HEK293T (cell line): ENCODE measurements at regions not wholly inside any gene's neighbourhood (a gene's known extent, or its start where the extent isn't known, plus 50 kb on each side); places are given as distances from the start of the nearest gene placed in this dataset.

Source experiments
- BHLHE40 ChIP-seq: fragments of 450-650 bp; IDR thresholded peaks from 2 replicates; pipeline ENCODE4 v1.6.1; 2016; ENCODE audit warnings: mild to moderate bottlenecking, moderate library complexity, borderline replicate concordance
- CTBP1 ChIP-seq: fragments of 450-650 bp; IDR thresholded peaks from 2 replicates; pipeline ENCODE4 v1.6.1; 2016; ENCODE audit warnings: borderline replicate concordance
- FOXK2 ChIP-seq: fragments of 450-650 bp; IDR thresholded peaks from 2 replicates; pipeline ENCODE4 v1.6.1; 2016; ENCODE audit warnings: mild to moderate bottlenecking
- NFRKB ChIP-seq: fragments of 450-650 bp; IDR thresholded peaks from 2 replicates; pipeline ENCODE4 v1.6.1; 2016; ENCODE audit warnings: mild to moderate bottlenecking, moderate library complexity
- ZNF384 ChIP-seq: fragments of 450-650 bp; IDR thresholded peaks from 2 replicates; pipeline ENCODE4 v1.6.1; 2016

- TF ChIP-seq NFRKB = no peak
- TF ChIP-seq CTBP1 = no peak
- no peak for TF ChIP-seq ZNF384
- TF ChIP-seq FOXK2 = no peak
- TF ChIP-seq BHLHE40 = no peak
These were observed 65.2 kb upstream of the ARID1A start for GRCh38 chr1:26630634-26631033.
